HUES48 (cell line): ENCODE measurements at regions not wholly inside any gene's neighbourhood (a gene's known extent, or its start where the extent isn't known, plus 50 kb on each side); places are given as distances from the start of the nearest gene placed in this dataset.
"Not testable (repeated sequence)": the region's sequence is repeated elsewhere in the genome, so short reads cannot be mapped to it uniquely, and the experiment has no call there.

Experiments used
- H3K27ac ChIP-seq: one replicate; pipeline ENCODE4 v1.7.0; 2013; ENCODE audit warnings: low read depth, low read length, inconsistent platforms
- H3K27me3 ChIP-seq: 2 replicates; pipeline ENCODE4 v1.6.1; 2013; ENCODE audit warnings: mild to moderate bottlenecking, low read length; ENCODE audit not compliant: control insufficient read depth, insufficient read depth
- H3K36me3 ChIP-seq: 2 replicates; pipeline ENCODE4 v1.6.1; 2013; ENCODE audit warnings: low read length; ENCODE audit not compliant: control insufficient read depth, insufficient read depth
- H3K4me1 ChIP-seq: 2 replicates; pipeline ENCODE4 v1.6.1; 2013; ENCODE audit warnings: mild to moderate bottlenecking, low read length; ENCODE audit not compliant: control insufficient read depth, insufficient read depth
- H3K4me3 ChIP-seq: 2 replicates; pipeline ENCODE4 v1.5.1; 2013; ENCODE audit warnings: mild to moderate bottlenecking, low read depth, low read length
- H3K9ac ChIP-seq: 2 replicates; pipeline ENCODE4 v1.6.1; 2013; ENCODE audit warnings: mild to moderate bottlenecking, low read depth, low read length, moderate library complexity
- H3K9me3 ChIP-seq: 2 replicates; pipeline ENCODE4 v1.6.1; 2013; ENCODE audit warnings: low read length; ENCODE audit not compliant: control insufficient read depth, insufficient read depth

GRCh38 chrX:952816-953215, 259.6 kb downstream of the CRLF2 start:
- Histone ChIP-seq H3K4me3 (no peak overlapping the region), H3K27me3 (no peaks in the 10 kb centered on the region), H3K9ac (no peak overlapping the region), H3K36me3 (no peaks in the 10 kb centered on the region), H3K4me1 (no peaks in the 10 kb centered on the region), H3K27ac (no peak overlapping the region), H3K9me3 (no peaks in the 10 kb centered on the region)

DNA sequence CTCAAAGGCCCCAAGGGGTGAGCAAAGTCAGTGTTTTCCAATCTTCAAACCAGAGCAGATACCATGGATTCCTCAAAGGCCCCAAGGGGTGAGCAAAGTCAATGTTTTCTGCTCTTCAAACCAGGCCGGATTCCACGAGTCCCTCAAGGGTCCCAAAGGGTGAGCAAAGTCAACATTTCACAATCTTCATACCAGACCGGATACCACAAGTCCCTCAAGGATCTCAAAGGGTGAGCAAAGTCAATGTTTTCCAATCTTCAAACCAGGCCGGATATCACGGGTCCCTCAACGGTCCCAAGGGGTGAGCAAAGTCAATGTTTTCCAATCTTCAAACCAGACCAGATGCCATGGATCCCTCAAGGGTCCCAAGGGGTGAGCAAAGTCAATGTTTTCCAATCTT, 265.2 kb downstream of the CRLF2 start:
- H3K9ac ChIP-seq, H3K36me3 ChIP-seq, H3K4me1 ChIP-seq, H3K27me3 ChIP-seq, H3K4me3 ChIP-seq, H3K9me3 ChIP-seq, H3K27ac ChIP-seq: not testable (repeated sequence)

DNA sequence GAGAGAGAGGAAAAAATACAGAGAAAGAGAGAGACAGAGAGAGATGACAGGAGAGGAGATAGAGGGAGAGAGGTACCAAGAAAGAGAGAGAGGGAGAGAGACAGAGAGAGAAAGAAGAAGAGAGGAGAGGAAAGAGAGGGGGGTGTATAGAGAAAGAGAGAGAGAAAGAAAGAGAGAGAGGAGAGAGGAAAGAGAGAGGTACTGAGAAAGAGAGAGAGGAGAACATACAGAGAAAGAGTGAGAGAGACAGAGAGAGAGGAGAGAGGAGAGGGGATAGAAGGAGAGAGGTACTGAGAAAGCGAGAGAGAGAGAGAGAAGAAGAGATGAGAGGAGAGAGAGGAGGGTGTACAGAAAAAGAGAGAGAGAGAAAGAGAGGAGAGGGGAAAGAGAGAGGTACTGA, 269.4 kb downstream of the CRLF2 start:
- Histone ChIP-seq H3K4me3 (no peak overlapping the region), H3K9me3 (no peaks in the 10 kb centered on the region), H3K4me1 (0 out of 2 replicates have a peak, but pooled peaks cover 5% of the 10 kb centered on the region), H3K27me3 (peaks cover 6% of the 10 kb centered on the region; the same call in 1 of the 2 replicates), H3K27ac (no peak overlapping the region), H3K36me3 (no peaks in the 10 kb centered on the region), H3K9ac (no peak overlapping the region)

DNA sequence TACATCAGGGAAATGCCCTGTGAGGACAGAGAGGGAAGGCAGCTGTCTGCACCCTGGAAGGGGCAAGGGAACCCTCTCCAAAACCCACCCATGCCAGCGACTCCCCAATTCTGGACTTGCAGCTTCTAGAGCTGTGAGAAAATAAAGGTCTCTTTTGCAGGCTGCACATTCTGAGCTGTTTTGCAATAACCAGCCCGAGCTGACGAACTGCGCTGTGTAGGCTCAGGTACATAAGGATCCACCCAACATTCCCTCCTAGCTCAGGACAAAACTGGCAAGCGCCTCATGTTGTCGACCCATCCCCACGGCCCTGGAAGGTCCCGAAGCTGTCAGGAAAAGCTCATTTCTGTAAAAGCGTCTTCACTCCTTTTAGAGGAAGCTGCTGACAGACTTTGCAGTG, 271.8 kb downstream of the CRLF2 start:
- Histone ChIP-seq H3K9ac (no peak overlapping the region), H3K36me3 (no peaks in the 10 kb centered on the region), H3K27ac (no peak overlapping the region), H3K27me3 (peaks cover 6% of the 10 kb centered on the region; the same call in 1 of the 2 replicates), H3K4me3 (no peak overlapping the region), H3K9me3 (no peaks in the 10 kb centered on the region), H3K4me1 (0 out of 2 replicates have a peak, but pooled peaks cover 5% of the 10 kb centered on the region)

DNA sequence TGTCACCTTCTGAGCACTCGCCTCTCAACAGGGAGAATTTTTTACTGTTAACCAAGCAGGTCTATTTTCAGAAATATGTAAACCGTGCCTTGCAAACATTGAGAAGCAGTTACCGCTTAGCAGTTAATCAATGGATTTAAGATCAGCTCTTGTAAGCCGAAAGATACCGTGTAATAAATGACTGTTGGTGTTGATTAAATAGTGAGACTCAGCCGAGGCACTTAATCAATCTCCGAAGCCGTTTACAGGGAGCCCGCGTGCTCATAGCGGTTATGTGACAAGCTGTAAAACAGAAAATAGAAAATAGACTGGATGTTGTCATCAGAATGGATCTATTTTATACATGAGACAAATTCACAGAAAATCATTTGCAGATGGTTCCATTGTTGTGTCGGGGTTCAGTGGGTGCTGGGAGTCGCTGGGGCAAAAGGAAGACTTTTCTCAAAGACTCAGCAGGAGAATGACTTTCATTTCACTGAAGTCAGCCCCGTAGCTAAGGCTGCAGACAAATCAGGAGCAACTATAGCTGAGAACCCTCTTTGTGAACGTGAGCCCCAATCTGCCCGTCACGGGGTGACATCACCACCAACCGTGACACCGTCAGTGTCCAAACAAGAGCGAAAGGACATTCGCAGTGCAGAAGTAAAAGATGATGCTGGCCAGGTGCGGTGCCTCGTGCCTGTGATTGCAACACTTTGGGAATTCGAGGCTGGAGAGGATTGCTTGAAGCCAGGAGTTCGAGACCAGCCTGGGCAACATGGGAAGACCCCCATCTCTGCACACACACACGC, 275.3 kb downstream of the CRLF2 start:
- Histone ChIP-seq H3K9me3 (no peaks in the 10 kb centered on the region), H3K27ac (no peak overlapping the region), H3K27me3 (peaks cover 6% of the 10 kb centered on the region; the same call in 1 of the 2 replicates), H3K4me1 (0 out of 2 replicates have a peak, but pooled peaks cover 5% of the 10 kb centered on the region), H3K4me3 (no peak overlapping the region), H3K9ac (no peak overlapping the region), H3K36me3 (no peaks in the 10 kb centered on the region)

DNA sequence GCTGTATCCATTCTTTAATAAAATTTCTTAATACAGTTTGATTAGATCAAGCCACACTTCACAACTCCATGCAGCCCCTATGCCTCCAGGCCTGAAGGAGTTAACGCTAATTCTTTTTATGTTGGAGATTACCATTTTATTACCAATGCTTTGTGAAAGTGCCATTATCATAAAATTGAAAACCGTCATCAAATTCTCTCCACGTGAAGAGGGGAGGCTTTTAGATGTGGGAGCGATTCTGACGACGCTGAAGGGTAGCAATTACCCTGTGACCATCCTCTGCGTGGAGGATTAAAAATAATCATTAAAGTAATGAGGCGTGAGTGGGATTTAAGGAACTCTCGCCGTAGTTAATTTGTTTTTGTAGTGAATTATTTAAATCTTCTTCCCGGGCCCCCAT, 278.8 kb downstream of the CRLF2 start:
- H3K4me3 ChIP-seq = no peak overlapping the region
- H3K4me1 ChIP-seq = no peaks in the 10 kb centered on the region
- no peaks in the 10 kb centered on the region for H3K36me3 ChIP-seq
- no peak overlapping the region for H3K27ac ChIP-seq
- no peaks in the 10 kb centered on the region for H3K27me3 ChIP-seq
- H3K9me3 ChIP-seq = no peaks in the 10 kb centered on the region
- no peak overlapping the region for H3K9ac ChIP-seq

- H3K36me3 ChIP-seq = no peaks in the 10 kb centered on the region
- no peak overlapping the region for H3K27ac ChIP-seq
- no peak overlapping the region for H3K9ac ChIP-seq
- no peak overlapping the region for H3K4me3 ChIP-seq
- no peaks in the 10 kb centered on the region for H3K9me3 ChIP-seq
- no peaks in the 10 kb centered on the region for H3K27me3 ChIP-seq
- H3K4me1 ChIP-seq = no peaks in the 10 kb centered on the region
These were observed 283.8 kb downstream of the CRLF2 start for GRCh38 chrX:928606-929005.

DNA sequence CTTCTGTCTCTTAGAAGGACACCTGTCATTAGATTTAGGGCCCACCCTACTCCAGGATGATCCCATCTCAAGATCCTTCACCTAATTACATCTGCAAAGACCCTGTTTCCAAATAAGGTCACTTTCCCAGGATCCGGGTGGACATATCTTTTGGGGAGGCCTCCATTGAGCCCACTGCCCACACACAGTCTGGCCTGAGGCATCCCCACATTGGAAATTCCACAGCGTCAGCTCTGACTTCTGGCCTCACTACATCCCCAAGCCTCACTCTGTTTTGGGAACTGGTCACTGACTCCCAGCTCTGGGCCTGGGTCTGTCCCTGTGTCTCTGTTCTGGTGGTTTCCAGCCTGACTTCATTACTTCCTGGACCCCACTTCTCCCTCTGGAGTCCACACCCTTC, 285.5 kb downstream of the CRLF2 start:
- H3K27ac ChIP-seq = no peak overlapping the region
- no peak overlapping the region for H3K9ac ChIP-seq
- H3K36me3 ChIP-seq = no peaks in the 10 kb centered on the region
- H3K9me3 ChIP-seq = no peaks in the 10 kb centered on the region
- H3K4me3 ChIP-seq = no peak overlapping the region
- no peaks in the 10 kb centered on the region for H3K27me3 ChIP-seq
- H3K4me1 ChIP-seq = no peaks in the 10 kb centered on the region

DNA sequence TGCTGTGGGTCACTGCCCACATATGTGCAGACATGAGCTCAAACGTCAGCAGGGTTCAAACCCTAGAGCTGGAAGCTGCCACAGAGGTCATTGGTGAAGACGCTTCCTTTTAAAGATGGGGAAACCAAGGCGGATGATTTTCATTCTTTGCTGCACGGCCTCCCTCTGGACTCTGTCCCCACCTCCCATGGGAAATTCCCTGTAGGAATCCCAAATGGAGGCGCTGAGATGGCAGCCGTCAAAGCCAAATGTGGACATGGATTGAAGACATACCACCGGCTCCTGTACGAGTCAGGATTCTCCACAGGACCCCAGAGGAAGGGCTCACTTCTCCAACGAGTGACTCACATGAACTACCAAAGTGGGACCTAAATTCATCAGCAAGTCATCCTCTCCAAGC, 286.4 kb downstream of the CRLF2 start:
- no peaks in the 10 kb centered on the region for H3K36me3 ChIP-seq
- H3K27me3 ChIP-seq = no peaks in the 10 kb centered on the region
- no peak overlapping the region for H3K27ac ChIP-seq
- H3K4me3 ChIP-seq = no peak overlapping the region
- no peak overlapping the region for H3K9ac ChIP-seq
- no peaks in the 10 kb centered on the region for H3K9me3 ChIP-seq
- H3K4me1 ChIP-seq = no peaks in the 10 kb centered on the region

- Histone ChIP-seq H3K4me1 (no peaks in the 10 kb centered on the region), H3K9me3 (no peaks in the 10 kb centered on the region)
These were observed 286.8 kb downstream of the CRLF2 start for GRCh38 chrX:925652-926061.

GRCh38 chrX:925094-925493, 287.4 kb downstream of the CRLF2 start:
- Histone ChIP-seq H3K9ac (no peak overlapping the region), H3K27ac (no peak overlapping the region), H3K4me3 (no peak overlapping the region), H3K9me3 (no peaks in the 10 kb centered on the region), H3K27me3 (no peaks in the 10 kb centered on the region), H3K4me1 (no peaks in the 10 kb centered on the region), H3K36me3 (no peaks in the 10 kb centered on the region)

More at GRCh38 chrX:925652-926061, 286.8 kb downstream of the CRLF2 start:
- H3K27me3 ChIP-seq = no peaks in the 10 kb centered on the region
- no peaks in the 10 kb centered on the region for H3K36me3 ChIP-seq
- no peak overlapping the region for H3K9ac ChIP-seq
- no peak overlapping the region for H3K27ac ChIP-seq
- no peak overlapping the region for H3K4me3 ChIP-seq
